NT2/D1 (cell line): ENCODE measurements at regions not wholly inside any gene's neighbourhood (a gene's known extent, or its start where the extent isn't known, plus 50 kb on each side); places are given as distances from the start of the nearest gene placed in this dataset.

Source experiments
- DNase-seq: peaks from one replicate; pipeline ENCODE4 v3.0.0-alpha.2; 2011; ENCODE audit warnings: low read depth, low spot score
- H3K27me3 ChIP-seq: 2 replicates; pipeline ENCODE4 v1.6.0; 2011; ENCODE audit warnings: mild to moderate bottlenecking; ENCODE audit not compliant: insufficient read length, insufficient read depth
- H3K36me3 ChIP-seq: 2 replicates; pipeline ENCODE4 v1.6.1; 2011; ENCODE audit warnings: mild to moderate bottlenecking, low read length, mixed read lengths; ENCODE audit not compliant: insufficient read depth, insufficient read length
- H3K4me1 ChIP-seq: 2 replicates; pipeline ENCODE4 v1.5.1; 2011; ENCODE audit not compliant: insufficient read depth, insufficient read length
- H3K4me3 ChIP-seq: 2 replicates; pipeline ENCODE4 v1.5.1; 2011; ENCODE audit warnings: low read depth; ENCODE audit not compliant: insufficient read length
- H3K9ac ChIP-seq: 2 replicates; pipeline ENCODE4 v1.6.0; 2011; ENCODE audit warnings: low read depth; ENCODE audit not compliant: insufficient read length
- H3K9me3 ChIP-seq: 2 replicates; pipeline ENCODE4 v1.5.1; 2011; ENCODE audit warnings: mild to moderate bottlenecking, low read length; ENCODE audit not compliant: insufficient read depth
- SUZ12 ChIP-seq: IDR thresholded peaks from 2 replicates; pipeline ENCODE4 v1.6.1; 2011; ENCODE audit not compliant: insufficient read length, insufficient read depth; ENCODE audit errors: extremely low read depth
- YY1 ChIP-seq: IDR thresholded peaks from 2 replicates; pipeline ENCODE4 v1.6.1; 2011; ENCODE audit not compliant: insufficient read length, insufficient read depth
- ZNF274 ChIP-seq: IDR thresholded peaks from 2 replicates; pipeline ENCODE4 v1.6.1; 2011; ENCODE audit warnings: mild to moderate bottlenecking, low read depth, low read length

GRCh38 chr14:101175731-101176534 lies 272.4 kb upstream of the RTL1 start:
- H3K4me1 ChIP-seq = no peaks in the 10 kb centered on the region
- no peak overlapping the region for H3K4me3 ChIP-seq
- H3K27me3 ChIP-seq = no peaks in the 10 kb centered on the region
- DNase-seq = no peak
- peaks cover 7% of the 10 kb centered on the region; the same call in 1 of the 2 replicates for H3K9me3 ChIP-seq
- no peak overlapping the region for H3K9ac ChIP-seq
- H3K36me3 ChIP-seq = no peaks in the 10 kb centered on the region
- TF ChIP-seq YY1 (no peak), ZNF274 (no peak), SUZ12 (no peak)

GRCh38 chr14:101176535-101177205 lies 273.1 kb upstream of the RTL1 start:
- no peaks in the 10 kb centered on the region for H3K36me3 ChIP-seq
- no peak overlapping the region for H3K4me3 ChIP-seq
- TF ChIP-seq ZNF274 (no peak), SUZ12 (no peak), YY1 (no peak)
- no peaks in the 10 kb centered on the region for H3K27me3 ChIP-seq
- no peak overlapping the region for H3K9ac ChIP-seq
- H3K9me3 ChIP-seq = peaks cover 7% of the 10 kb centered on the region; the same call in 1 of the 2 replicates
- DNase-seq = no peak
- no peaks in the 10 kb centered on the region for H3K4me1 ChIP-seq

- no peak for TF ChIP-seq ZNF274
- no peak for TF ChIP-seq YY1
- TF ChIP-seq SUZ12 = no peak
- Histone ChIP-seq H3K4me3 (no peak overlapping the region), H3K27me3 (no peaks in the 10 kb centered on the region)
These were observed 273.9 kb upstream of the RTL1 start for GRCh38 chr14:101177301-101177971.

GRCh38 chr14:101178184-101179072 lies 274.9 kb upstream of the RTL1 start:
- H3K27me3 ChIP-seq = no peaks in the 10 kb centered on the region
- no peak overlapping the region for H3K4me3 ChIP-seq
- no peak overlapping the region for H3K9ac ChIP-seq
- TF ChIP-seq ZNF274 (no peak), SUZ12 (no peak), YY1 (no peak)
- no peak for DNase-seq
- no peaks in the 10 kb centered on the region for H3K36me3 ChIP-seq
- H3K9me3 ChIP-seq = peaks cover under 1% of the 10 kb centered on the region; the same call in 1 of the 2 replicates
- no peaks in the 10 kb centered on the region for H3K4me1 ChIP-seq

More at GRCh38 chr14:101177301-101177971, 273.9 kb upstream of the RTL1 start:
- Histone ChIP-seq H3K4me1 (no peaks in the 10 kb centered on the region), H3K36me3 (no peaks in the 10 kb centered on the region), H3K9ac (no peak overlapping the region), H3K9me3 (peaks cover 7% of the 10 kb centered on the region; the same call in 1 of the 2 replicates)
- no peak for DNase-seq

GRCh38 chr14:101179691-101180211 lies 276.2 kb upstream of the RTL1 start:
- TF ChIP-seq YY1 (no peak), SUZ12 (no peak), ZNF274 (no peak)
- DNase-seq = no peak

More at GRCh38 chr14:101179691-101180211, 276.2 kb upstream of the RTL1 start:
- H3K9me3 ChIP-seq = no peaks in the 10 kb centered on the region; the same call in 1 of the 2 replicates
- no peak overlapping the region for H3K4me3 ChIP-seq
- H3K9ac ChIP-seq = no peak overlapping the region
- H3K27me3 ChIP-seq = no peaks in the 10 kb centered on the region
- H3K4me1 ChIP-seq = peaks cover 2% of the 10 kb centered on the region
- no peaks in the 10 kb centered on the region for H3K36me3 ChIP-seq
